Ascending aorta (tissue), 2 donors: ENCODE measurements at regions not wholly inside any gene's neighbourhood (a gene's known extent, or its start where the extent isn't known, plus 50 kb on each side); places are given as distances from the start of the nearest gene placed in this dataset.

Experiments
- DNase-seq, 2 donors: peaks; one replicate each; pipeline ENCODE4 v3.0.0-alpha.2; 2019; ENCODE audit warnings: low spot score in 2 of 2
- H3K27ac ChIP-seq, 2 donors: fragments of 200-600 bp; sonication (generic); one replicate each; pipeline ENCODE4 v1.5.1; 2016 to 2017; ENCODE audit warnings: mild to moderate bottlenecking in 1 of 2
- H3K27me3 ChIP-seq: fragments of 200-600 bp; sonication (generic); one replicate; pipeline ENCODE4 v1.5.1; 2017
- H3K36me3 ChIP-seq, 2 donors: fragments of 200-600 bp; sonication (generic); one replicate each; pipeline ENCODE4 v1.5.1; 2016
- H3K4me1 ChIP-seq, 2 donors: fragments of 200-600 bp; sonication (generic); one replicate each; pipeline ENCODE4 v1.5.1; 2016 to 2017; ENCODE audit warnings: mild to moderate bottlenecking in 1 of 2
- H3K4me3 ChIP-seq, 2 donors: fragments of 200-600 bp; sonication (generic); one replicate each; pipeline ENCODE4 v1.5.1; 2016 to 2017; ENCODE audit warnings: mild to moderate bottlenecking in 1 of 2
- H3K9me3 ChIP-seq, 2 donors: fragments of 200-600 bp; sonication (generic); one replicate each; pipeline ENCODE4 v1.5.1; 2016
- intact Hi-C: fragments of 100-400 bp; cut with DNase I; formaldehyde crosslinking; loops from one replicate; pipeline ENCODE4 v1.15.1; 2023
- TF ChIP-seq, protein P1 (sequence below), 3 experiments: fragments of 200-600 bp in 2 of 3; fragments of 450-650 bp in 1 of 3; sonication (generic) in 2 of 3; IDR thresholded peaks; one replicate each; pipeline ENCODE4 v1.5.1; 2016 to 2019; ENCODE audit warnings: antibody characterized with exemption in 3 of 3, mild to moderate bottlenecking in 1 of 3, moderate library complexity in 1 of 3

DNA sequence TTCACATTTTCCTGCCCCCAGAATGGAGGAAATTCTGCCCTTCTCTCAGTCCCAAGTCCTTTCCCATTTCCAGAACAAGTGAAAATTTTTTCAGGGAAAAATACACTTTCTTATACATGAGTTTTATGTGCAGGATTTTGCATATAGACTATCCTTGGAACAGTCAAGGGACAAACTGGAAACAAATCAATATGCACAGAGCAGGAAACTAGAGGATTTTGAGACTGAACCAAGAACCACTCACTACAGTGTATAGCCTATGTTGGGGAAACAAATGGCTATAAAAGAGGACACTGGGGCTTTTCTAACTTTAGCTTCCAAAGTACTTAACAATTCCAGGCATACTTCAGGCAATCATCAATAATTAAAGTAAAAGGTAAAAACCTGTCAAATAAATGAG lies 1036.1 kb upstream of the ARRDC3 start:
- Histone ChIP-seq H3K27me3 (no peaks in the 10 kb centered on the region), H3K4me3 (no peak overlapping the region), H3K36me3 (no peaks in the 10 kb centered on the region), H3K9me3 (no peaks in the 10 kb centered on the region), H3K4me1 (no peaks in the 10 kb centered on the region), H3K27ac (no peak overlapping the region)
- no peak for DNase-seq
- intact Hi-C loops = no loop called here
- TF ChIP-seq, protein P1, sequence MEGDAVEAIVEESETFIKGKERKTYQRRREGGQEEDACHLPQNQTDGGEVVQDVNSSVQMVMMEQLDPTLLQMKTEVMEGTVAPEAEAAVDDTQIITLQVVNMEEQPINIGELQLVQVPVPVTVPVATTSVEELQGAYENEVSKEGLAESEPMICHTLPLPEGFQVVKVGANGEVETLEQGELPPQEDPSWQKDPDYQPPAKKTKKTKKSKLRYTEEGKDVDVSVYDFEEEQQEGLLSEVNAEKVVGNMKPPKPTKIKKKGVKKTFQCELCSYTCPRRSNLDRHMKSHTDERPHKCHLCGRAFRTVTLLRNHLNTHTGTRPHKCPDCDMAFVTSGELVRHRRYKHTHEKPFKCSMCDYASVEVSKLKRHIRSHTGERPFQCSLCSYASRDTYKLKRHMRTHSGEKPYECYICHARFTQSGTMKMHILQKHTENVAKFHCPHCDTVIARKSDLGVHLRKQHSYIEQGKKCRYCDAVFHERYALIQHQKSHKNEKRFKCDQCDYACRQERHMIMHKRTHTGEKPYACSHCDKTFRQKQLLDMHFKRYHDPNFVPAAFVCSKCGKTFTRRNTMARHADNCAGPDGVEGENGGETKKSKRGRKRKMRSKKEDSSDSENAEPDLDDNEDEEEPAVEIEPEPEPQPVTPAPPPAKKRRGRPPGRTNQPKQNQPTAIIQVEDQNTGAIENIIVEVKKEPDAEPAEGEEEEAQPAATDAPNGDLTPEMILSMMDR (IDR thresholded peaks at IDR 0.05) = no peak

- Histone ChIP-seq H3K9me3 (no peaks in the 10 kb centered on the region), H3K36me3 (no peaks in the 10 kb centered on the region), H3K4me1 (no peaks in the 10 kb centered on the region), H3K27ac (no peak overlapping the region), H3K27me3 (no peaks in the 10 kb centered on the region), H3K4me3 (no peak overlapping the region)
- intact Hi-C loops = no loop called here
- TF ChIP-seq, protein P1 (IDR thresholded peaks at IDR 0.05) = no peak
- DNase-seq = no peak
Observed at GRCh38 chr5:92418341-92418740, 1035.2 kb upstream of the ARRDC3 start.

DNA sequence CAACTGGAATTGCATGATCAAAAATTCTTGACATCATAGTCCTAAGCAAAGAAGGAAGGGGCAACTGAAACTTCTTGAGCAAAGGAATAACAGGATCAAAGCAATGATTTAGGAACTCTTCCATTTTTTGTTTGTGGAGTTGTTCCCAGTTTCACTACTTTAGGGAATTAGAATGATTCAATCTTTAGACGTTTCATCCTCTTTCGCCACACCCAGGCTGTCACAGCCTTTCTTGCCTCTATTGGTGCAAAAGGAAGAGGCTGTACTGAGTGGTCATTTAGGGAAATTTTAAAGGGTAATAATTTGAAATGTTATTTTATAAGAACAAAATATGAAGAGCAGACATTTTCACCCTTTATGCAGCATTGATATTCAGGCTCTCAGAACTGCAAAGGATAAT lies 1026.0 kb upstream of the ARRDC3 start:
- H3K27me3 ChIP-seq = no peaks in the 10 kb centered on the region
- intact Hi-C loops = no loop called here
- DNase-seq = no peak
- no peak overlapping the region for H3K4me3 ChIP-seq
- H3K36me3 ChIP-seq = no peaks in the 10 kb centered on the region
- no peak overlapping the region for H3K27ac ChIP-seq
- no peaks in the 10 kb centered on the region for H3K9me3 ChIP-seq
- TF ChIP-seq, protein P1 (IDR thresholded peaks at IDR 0.05) = no peak
- H3K4me1 ChIP-seq = no peaks in the 10 kb centered on the region

- H3K27me3 ChIP-seq = no peaks in the 10 kb centered on the region
- H3K4me3 ChIP-seq = no peak overlapping the region
- H3K36me3 ChIP-seq = no peaks in the 10 kb centered on the region
- H3K4me1 ChIP-seq = no peaks in the 10 kb centered on the region
- no peak for DNase-seq
- H3K27ac ChIP-seq = no peak overlapping the region
- intact Hi-C loops = no loop called here
- no peaks in the 10 kb centered on the region for H3K9me3 ChIP-seq
- TF ChIP-seq, protein P1 (IDR thresholded peaks at IDR 0.05) = no peak
Observed at GRCh38 chr5:92402956-92403702, 1020.0 kb upstream of the ARRDC3 start.

- Histone ChIP-seq H3K4me3 (no peak overlapping the region), H3K27me3 (no peaks in the 10 kb centered on the region), H3K27ac (no peak overlapping the region), H3K36me3 (no peaks in the 10 kb centered on the region), H3K9me3 (no peaks in the 10 kb centered on the region), H3K4me1 (no peaks in the 10 kb centered on the region)
- DNase-seq = no peak
- intact Hi-C loops = no loop called here
- TF ChIP-seq, protein P1 (IDR thresholded peaks at IDR 0.05) = no peak
Observed at GRCh38 chr5:92402045-92402444, 1018.9 kb upstream of the ARRDC3 start.

GRCh38 chr5:92401492-92401891 lies 1018.4 kb upstream of the ARRDC3 start:
- TF ChIP-seq, protein P1 (IDR thresholded peaks at IDR 0.05) = no peak
- H3K36me3 ChIP-seq = no peaks in the 10 kb centered on the region
- H3K27me3 ChIP-seq = no peaks in the 10 kb centered on the region
- H3K27ac ChIP-seq = no peak overlapping the region
- no peaks in the 10 kb centered on the region for H3K9me3 ChIP-seq
- no peak for DNase-seq
- no peaks in the 10 kb centered on the region for H3K4me1 ChIP-seq
- intact Hi-C loops = no loop called here
- H3K4me3 ChIP-seq = no peak overlapping the region
